HepG2 (cell line): ENCODE measurements at regions not wholly inside any gene's neighbourhood (a gene's known extent, or its start where the extent isn't known, plus 50 kb on each side); places are given as distances from the start of the nearest gene placed in this dataset.

Experiments used
- ATAC-seq: fragments of 200-7000 bp; cut with Tn5 transposase; 3 replicates; pipeline ENCODE4 v1.9.1; 2020; ENCODE audit warnings: mild to moderate bottlenecking, moderate library complexity
- BruUV-seq: library from RNA; stranded (reverse); fragments of 400-500 nt; replicated peaks from 2 replicates; lab custom pipeline; 2021; lab: Mats Ljungman, UMichigan
- CTCF ChIA-PET: fragments of 300-600 bp; formaldehyde crosslinking; extraction: SDS; loops from one replicate; lab custom pipeline; 2021; ENCODE audit warnings: low total read pairs, inconsistent platforms, low intra/inter-chr PET ratio; lab: Yijun Ruan, JAX
- POLR2A ChIA-PET: fragments of 350-600 bp; sonication (Branson Sonifier 250); formaldehyde crosslinking; loops from one replicate; lab custom pipeline; 2020; ENCODE audit warnings: antibody characterized with exemption, inconsistent platforms; lab: Yijun Ruan, JAX
- DNase-seq: peaks from one replicate; pipeline ENCODE4 v3.0.0-alpha.2; 2015; ENCODE audit warnings: low spot score
- FAIRE-seq: peaks from 3 replicates; lab custom pipeline; 2011; peaks lifted over from hg19 to GRCh38; lab: Jason Lieb, UNC
- H2AFZ ChIP-seq: one replicate; pipeline ENCODE4 v1.6.1; 2011; ENCODE audit warnings: low read length, inconsistent platforms
- H3K27ac ChIP-seq: fragments of 300-600 bp; 3 replicates; pipeline ENCODE4 v1.8.0; 2011; ENCODE audit warnings: mixed run types, mild to moderate bottlenecking, mixed read lengths, low read length, inconsistent platforms; ENCODE audit not compliant: insufficient read depth; ENCODE audit errors: extremely low read length
- H3K27me3 ChIP-seq, 2 experiments: fragments of 200-600 bp in 1 of 2; 2 replicates in 1 of 2; 3 replicates in 1 of 2; pipeline versions ENCODE4 v1.6.0 to v1.8.0; 2011; ENCODE audit warnings: low read length in 2 of 2, mild to moderate bottlenecking in 2 of 2, moderate library complexity in 2 of 2, inconsistent platforms in 1 of 2; ENCODE audit not compliant: insufficient read depth in 2 of 2, control insufficient read depth in 1 of 2
- H3K36me3 ChIP-seq, 2 experiments: fragments of 200-600 bp in 1 of 2; replicated peaks in 1 of 2; 2 replicates in 1 of 2; 3 replicates in 1 of 2; pipeline versions ENCODE4 v1.5.1 to v1.8.0; 2011; ENCODE audit warnings: low read length in 2 of 2, inconsistent platforms in 1 of 2; ENCODE audit not compliant: insufficient read depth in 2 of 2, control insufficient read depth in 1 of 2
- H3K4me1 ChIP-seq: 2 replicates; pipeline ENCODE4 v1.5.1; 2012; ENCODE audit warnings: low read length, inconsistent platforms; ENCODE audit not compliant: insufficient read depth
- H3K4me2 ChIP-seq: 2 replicates; pipeline ENCODE4 v1.6.0; 2011; ENCODE audit warnings: low read depth, low read length, inconsistent platforms
- H3K4me3 ChIP-seq, 3 experiments: fragments of 200-600 bp in 1 of 3; sonication (generic), shearing (Covaris generic) in 1 of 3; replicated peaks in 1 of 3; 2 replicates each; pipeline ENCODE4 v1.5.1; 2011 to 2016; ENCODE audit warnings: low read length in 3 of 3, inconsistent platforms in 2 of 3, low read depth in 2 of 3, mild to moderate bottlenecking in 2 of 3, control low read depth in 1 of 3, mixed read lengths in 1 of 3; ENCODE audit not compliant: insufficient read depth in 1 of 3
- H3K79me2 ChIP-seq: one replicate; pipeline ENCODE4 v1.6.1; 2011; ENCODE audit warnings: low read length, inconsistent platforms; ENCODE audit not compliant: insufficient read depth
- H3K9ac ChIP-seq: 2 replicates; pipeline ENCODE4 v1.6.0; 2011; ENCODE audit warnings: mild to moderate bottlenecking, low read depth, low read length, inconsistent platforms; ENCODE audit not compliant: insufficient read depth
- H3K9me3 ChIP-seq: 2 replicates; pipeline ENCODE4 v1.5.1; 2012; ENCODE audit warnings: mild to moderate bottlenecking, low read length
- H4K20me1 ChIP-seq: 2 replicates; pipeline ENCODE4 v1.6.0; 2011; ENCODE audit warnings: inconsistent platforms, mild to moderate bottlenecking, low read length, moderate library complexity; ENCODE audit not compliant: insufficient read depth
- HDAC6 ChIP-seq: fragments of 200-600 bp; sonication (generic); IDR thresholded peaks from 2 replicates; pipeline ENCODE4 v1.7.0; 2017; ENCODE audit warnings: mild to moderate bottlenecking, antibody characterized with exemption, low read length, low read depth
- KDM6A ChIP-seq: IDR thresholded peaks from 2 replicates; pipeline ENCODE4 v1.6.1; 2016; ENCODE audit warnings: low read depth
- KLF6 ChIP-seq: IDR thresholded peaks from 2 replicates; pipeline ENCODE4 v1.8.0; 2016; ENCODE audit warnings: missing biosample characterization, missing genetic modification reagents
- MIER3 ChIP-seq: IDR thresholded peaks from 2 replicates; pipeline ENCODE4 v1.6.1; 2016; ENCODE audit warnings: missing compliant biosample characterization, borderline replicate concordance
- REPIN1 ChIP-seq: sonication (generic); formaldehyde crosslinking; IDR thresholded peaks from 2 replicates; pipeline ENCODE4 v1.8.0; 2022; ENCODE audit warnings: missing genetic modification reagents, low read depth, mild to moderate bottlenecking, borderline replicate concordance
- ZNF263 ChIP-seq: sonication (generic); formaldehyde crosslinking; IDR thresholded peaks from 2 replicates; pipeline ENCODE4 v1.4.0; 2020; ENCODE audit warnings: missing genetic modification reagents
- WGBS: methylation state at CpG from one replicate; pipeline ENCODE4 v1.1.6; 2017; ENCODE audit warnings: low lambda C conversion rate; 5-methylcytosine and 5-hydroxymethylcytosine counted together
- in situ Hi-C: cut with HindIII; loops from 2 replicates; pipeline ENCODE4 v1.10.0; 2017; ENCODE audit warnings: low pct_unique_long_range_greater_than_20kb; ENCODE audit not compliant: extremely low pct_ligation_motif_present
- intact Hi-C: fragments of 100-400 bp; cut with micrococcal nuclease; formaldehyde crosslinking; loops from one replicate; pipeline ENCODE4 v1.10.0; 2022; ENCODE audit not compliant: unreplicated experiment
- TF ChIP-seq, protein P1 (sequence below), 2 experiments: IDR thresholded peaks; 2 replicates each; pipeline ENCODE4 v1.6.1; 2011 to 2012; ENCODE audit warnings: low read length in 2 of 2, borderline replicate concordance in 1 of 2, low read depth in 1 of 2, mild to moderate bottlenecking in 1 of 2, moderate library complexity in 1 of 2
- TF ChIP-seq, protein P2 (sequence below): sonication (generic); formaldehyde crosslinking; IDR thresholded peaks from 2 replicates; pipeline ENCODE4 v1.4.0; 2020; ENCODE audit warnings: missing genetic modification reagents, borderline replicate concordance
- TF ChIP-seq, protein P3 (sequence below): conservative IDR thresholded peaks from 2 replicates; pipeline ENCODE4 v1.6.1; 2018; ENCODE audit warnings: missing genetic modification reagents

DNA sequence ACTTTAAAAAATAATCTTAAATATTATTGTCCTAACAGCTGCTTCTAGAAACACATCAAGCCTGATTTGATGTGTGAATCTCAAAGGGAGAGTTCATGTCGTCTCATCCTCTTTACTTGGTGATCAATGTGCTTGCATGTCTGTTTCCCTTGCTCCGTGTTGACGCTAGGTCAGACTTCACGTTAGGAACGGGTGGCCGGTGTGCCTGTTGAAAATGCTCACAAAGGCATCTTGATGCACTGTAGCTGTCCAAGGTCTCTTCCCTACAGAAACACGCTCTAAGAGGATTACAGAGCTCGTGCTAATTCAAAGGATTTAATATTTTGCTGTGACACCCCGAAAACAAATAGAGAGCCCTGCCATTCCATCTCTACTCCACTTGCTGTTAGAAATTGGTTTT, 84.6 kb downstream of the ID4 start:
- Histone ChIP-seq H3K4me3 (no peak overlapping the region), H4K20me1 (no peaks in the 10 kb centered on the region), H3K36me3 (no peaks in the 10 kb centered on the region)
- no peak for TF ChIP-seq REPIN1 (CRISPR knock-in tag)
- TF ChIP-seq, protein P1, sequence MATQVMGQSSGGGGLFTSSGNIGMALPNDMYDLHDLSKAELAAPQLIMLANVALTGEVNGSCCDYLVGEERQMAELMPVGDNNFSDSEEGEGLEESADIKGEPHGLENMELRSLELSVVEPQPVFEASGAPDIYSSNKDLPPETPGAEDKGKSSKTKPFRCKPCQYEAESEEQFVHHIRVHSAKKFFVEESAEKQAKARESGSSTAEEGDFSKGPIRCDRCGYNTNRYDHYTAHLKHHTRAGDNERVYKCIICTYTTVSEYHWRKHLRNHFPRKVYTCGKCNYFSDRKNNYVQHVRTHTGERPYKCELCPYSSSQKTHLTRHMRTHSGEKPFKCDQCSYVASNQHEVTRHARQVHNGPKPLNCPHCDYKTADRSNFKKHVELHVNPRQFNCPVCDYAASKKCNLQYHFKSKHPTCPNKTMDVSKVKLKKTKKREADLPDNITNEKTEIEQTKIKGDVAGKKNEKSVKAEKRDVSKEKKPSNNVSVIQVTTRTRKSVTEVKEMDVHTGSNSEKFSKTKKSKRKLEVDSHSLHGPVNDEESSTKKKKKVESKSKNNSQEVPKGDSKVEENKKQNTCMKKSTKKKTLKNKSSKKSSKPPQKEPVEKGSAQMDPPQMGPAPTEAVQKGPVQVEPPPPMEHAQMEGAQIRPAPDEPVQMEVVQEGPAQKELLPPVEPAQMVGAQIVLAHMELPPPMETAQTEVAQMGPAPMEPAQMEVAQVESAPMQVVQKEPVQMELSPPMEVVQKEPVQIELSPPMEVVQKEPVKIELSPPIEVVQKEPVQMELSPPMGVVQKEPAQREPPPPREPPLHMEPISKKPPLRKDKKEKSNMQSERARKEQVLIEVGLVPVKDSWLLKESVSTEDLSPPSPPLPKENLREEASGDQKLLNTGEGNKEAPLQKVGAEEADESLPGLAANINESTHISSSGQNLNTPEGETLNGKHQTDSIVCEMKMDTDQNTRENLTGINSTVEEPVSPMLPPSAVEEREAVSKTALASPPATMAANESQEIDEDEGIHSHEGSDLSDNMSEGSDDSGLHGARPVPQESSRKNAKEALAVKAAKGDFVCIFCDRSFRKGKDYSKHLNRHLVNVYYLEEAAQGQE (IDR thresholded peaks at IDR 0.05; ENCODE audit: borderline replicate concordance in 1 of 2, low read depth in 1 of 2, low read length in 2 of 2) = peak in 1 of 2 experiments; percentile 75
- TF ChIP-seq, all 625 proteins: peak for 1
- Histone ChIP-seq H3K9ac (no peak overlapping the region), H2AFZ (no peak overlapping the region), H3K27me3 (peaks cover 0 to 14% of the 10 kb centered on the region in 2 experiments; a peak in 1 of 5 replicates), H3K4me2 (no peak overlapping the region), H3K9me3 (no peaks in the 10 kb centered on the region; the same call in 1 of the 2 replicates), H3K79me2 (no peaks in the 10 kb centered on the region), H3K27ac (no peak overlapping the region), H3K4me1 (no peaks in the 10 kb centered on the region)
- ChIA-PET POLR2A (no interaction called here), CTCF (no interaction called here)
- no TSS peak for BruUV-seq
- DNase-seq (no peak), ATAC-seq (no peak), FAIRE-seq (no peak)
- in situ Hi-C loops = no loop called here
- 7% methylated on average over 9 of the region's 9 CpGs for WGBS
- intact Hi-C loops = no loop called here

DNA sequence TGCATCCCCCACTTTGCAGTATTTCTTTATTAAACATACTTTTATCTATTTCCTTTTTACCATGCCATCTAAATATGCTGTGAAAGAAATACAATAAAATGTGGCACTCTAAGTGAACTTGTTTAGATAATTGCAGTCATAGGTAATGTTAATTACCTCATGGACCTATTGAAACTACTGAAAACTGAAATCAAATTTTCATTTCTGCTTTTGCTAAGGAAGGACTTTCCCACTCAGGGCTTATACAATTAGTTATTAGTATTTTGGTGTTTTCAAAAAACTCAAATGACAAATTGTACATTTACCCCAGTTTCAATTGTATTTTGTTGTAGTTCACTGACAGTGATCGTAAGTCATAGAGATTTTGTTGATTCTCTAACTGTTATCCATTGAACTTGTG, 88.4 kb downstream of the ID4 start:
- FAIRE-seq (no peak), ATAC-seq (no peak), DNase-seq (no peak)
- ChIA-PET CTCF (no interaction called here), POLR2A (no interaction called here)
- Histone ChIP-seq H3K27me3 (peaks cover 0 to 14% of the 10 kb centered on the region in 2 experiments; a peak in 1 of 5 replicates), H3K27ac (no peak overlapping the region), H2AFZ (no peak overlapping the region), H3K4me1 (no peaks in the 10 kb centered on the region), H3K79me2 (no peaks in the 10 kb centered on the region), H4K20me1 (no peaks in the 10 kb centered on the region), H3K36me3 (no peaks in the 10 kb centered on the region), H3K4me2 (no peak overlapping the region), H3K9me3 (no peaks in the 10 kb centered on the region), H3K9ac (no peak overlapping the region), H3K4me3 (no peak overlapping the region)
- no TSS peak for BruUV-seq
- in situ Hi-C loops (no loop called here), intact Hi-C loops (no loop called here)
- WGBS = 3% methylated on average over 1 of the region's 1 CpG
- no peak for TF ChIP-seq HDAC6
- no peak for TF ChIP-seq KDM6A (CRISPR knock-in tag)
- TF ChIP-seq MIER3 = no peak
- no peak for TF ChIP-seq ZNF263 (CRISPR knock-in tag)
- TF ChIP-seq KLF6 (CRISPR knock-in tag) = no peak
- TF ChIP-seq, protein P2, sequence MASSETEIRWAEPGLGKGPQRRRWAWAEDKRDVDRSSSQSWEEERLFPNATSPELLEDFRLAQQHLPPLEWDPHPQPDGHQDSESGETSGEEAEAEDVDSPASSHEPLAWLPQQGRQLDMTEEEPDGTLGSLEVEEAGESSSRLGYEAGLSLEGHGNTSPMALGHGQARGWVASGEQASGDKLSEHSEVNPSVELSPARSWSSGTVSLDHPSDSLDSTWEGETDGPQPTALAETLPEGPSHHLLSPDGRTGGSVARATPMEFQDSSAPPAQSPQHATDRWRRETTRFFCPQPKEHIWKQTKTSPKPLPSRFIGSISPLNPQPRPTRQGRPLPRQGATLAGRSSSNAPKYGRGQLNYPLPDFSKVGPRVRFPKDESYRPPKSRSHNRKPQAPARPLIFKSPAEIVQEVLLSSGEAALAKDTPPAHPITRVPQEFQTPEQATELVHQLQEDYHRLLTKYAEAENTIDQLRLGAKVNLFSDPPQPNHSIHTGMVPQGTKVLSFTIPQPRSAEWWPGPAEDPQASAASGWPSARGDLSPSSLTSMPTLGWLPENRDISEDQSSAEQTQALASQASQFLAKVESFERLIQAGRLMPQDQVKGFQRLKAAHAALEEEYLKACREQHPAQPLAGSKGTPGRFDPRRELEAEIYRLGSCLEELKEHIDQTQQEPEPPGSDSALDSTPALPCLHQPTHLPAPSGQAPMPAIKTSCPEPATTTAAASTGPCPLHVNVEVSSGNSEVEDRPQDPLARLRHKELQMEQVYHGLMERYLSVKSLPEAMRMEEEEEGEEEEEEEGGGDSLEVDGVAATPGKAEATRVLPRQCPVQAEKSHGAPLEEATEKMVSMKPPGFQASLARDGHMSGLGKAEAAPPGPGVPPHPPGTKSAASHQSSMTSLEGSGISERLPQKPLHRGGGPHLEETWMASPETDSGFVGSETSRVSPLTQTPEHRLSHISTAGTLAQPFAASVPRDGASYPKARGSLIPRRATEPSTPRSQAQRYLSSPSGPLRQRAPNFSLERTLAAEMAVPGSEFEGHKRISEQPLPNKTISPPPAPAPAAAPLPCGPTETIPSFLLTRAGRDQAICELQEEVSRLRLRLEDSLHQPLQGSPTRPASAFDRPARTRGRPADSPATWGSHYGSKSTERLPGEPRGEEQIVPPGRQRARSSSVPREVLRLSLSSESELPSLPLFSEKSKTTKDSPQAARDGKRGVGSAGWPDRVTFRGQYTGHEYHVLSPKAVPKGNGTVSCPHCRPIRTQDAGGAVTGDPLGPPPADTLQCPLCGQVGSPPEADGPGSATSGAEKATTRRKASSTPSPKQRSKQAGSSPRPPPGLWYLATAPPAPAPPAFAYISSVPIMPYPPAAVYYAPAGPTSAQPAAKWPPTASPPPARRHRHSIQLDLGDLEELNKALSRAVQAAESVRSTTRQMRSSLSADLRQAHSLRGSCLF = no peak
- TF ChIP-seq, protein P3, sequence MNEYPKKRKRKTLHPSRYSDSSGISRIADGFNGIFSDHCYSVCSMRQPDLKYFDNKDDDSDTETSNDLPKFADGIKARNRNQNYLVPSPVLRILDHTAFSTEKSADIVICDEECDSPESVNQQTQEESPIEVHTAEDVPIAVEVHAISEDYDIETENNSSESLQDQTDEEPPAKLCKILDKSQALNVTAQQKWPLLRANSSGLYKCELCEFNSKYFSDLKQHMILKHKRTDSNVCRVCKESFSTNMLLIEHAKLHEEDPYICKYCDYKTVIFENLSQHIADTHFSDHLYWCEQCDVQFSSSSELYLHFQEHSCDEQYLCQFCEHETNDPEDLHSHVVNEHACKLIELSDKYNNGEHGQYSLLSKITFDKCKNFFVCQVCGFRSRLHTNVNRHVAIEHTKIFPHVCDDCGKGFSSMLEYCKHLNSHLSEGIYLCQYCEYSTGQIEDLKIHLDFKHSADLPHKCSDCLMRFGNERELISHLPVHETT (CRISPR knock-in tag) = no peak
